Hematopoietic multipotent progenitor cell (in vitro differentiated cells): ENCODE measurements at regions not wholly inside any gene's neighbourhood (a gene's known extent, or its start where the extent isn't known, plus 50 kb on each side); places are given as distances from the start of the nearest gene placed in this dataset.

Source experiments
- DNase-seq, 3 donors: peaks; one replicate each; pipeline ENCODE4 v3.0.0-alpha.2; 2011 to 2015; ENCODE audit warnings: low read depth in 2 of 3, low spot score in 2 of 3

DNA sequence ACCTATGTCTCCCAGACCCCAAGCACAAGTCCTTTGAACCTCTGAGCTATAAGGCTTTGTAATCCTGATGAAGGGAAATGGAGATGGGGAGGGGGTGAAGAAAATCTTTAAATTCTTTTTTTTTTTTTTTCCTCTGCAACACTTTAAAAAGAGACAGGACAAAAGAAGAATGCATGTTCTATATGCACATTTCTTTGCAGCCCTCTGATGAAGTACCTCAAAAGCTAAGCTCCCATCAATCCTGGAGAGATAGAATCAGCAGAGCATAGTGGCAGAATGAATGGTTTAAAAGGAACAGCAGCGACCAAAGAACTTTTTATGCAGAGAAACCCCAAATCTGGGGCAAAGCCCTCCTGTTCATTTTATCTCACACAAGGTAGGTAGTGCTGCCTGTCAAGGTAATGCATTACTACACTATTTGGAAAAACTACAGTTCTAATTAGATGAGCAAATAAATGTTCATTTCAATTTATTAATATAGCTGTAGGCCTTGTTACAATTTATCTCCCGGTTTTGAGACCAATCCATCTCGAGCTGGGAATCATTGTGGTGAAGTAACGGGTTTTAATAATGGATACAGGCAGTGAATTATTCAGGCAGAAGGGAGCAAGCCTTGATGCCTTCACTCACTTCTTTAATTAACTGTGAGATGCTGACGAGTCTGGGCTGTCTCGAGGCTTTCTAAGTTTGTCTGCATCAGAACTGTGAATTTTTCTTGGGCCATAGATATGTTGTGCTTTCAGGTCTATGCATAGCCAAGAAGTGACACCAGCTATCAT lies 173.5 kb upstream of the ZNF608 start:
- no peak for DNase-seq

DNA sequence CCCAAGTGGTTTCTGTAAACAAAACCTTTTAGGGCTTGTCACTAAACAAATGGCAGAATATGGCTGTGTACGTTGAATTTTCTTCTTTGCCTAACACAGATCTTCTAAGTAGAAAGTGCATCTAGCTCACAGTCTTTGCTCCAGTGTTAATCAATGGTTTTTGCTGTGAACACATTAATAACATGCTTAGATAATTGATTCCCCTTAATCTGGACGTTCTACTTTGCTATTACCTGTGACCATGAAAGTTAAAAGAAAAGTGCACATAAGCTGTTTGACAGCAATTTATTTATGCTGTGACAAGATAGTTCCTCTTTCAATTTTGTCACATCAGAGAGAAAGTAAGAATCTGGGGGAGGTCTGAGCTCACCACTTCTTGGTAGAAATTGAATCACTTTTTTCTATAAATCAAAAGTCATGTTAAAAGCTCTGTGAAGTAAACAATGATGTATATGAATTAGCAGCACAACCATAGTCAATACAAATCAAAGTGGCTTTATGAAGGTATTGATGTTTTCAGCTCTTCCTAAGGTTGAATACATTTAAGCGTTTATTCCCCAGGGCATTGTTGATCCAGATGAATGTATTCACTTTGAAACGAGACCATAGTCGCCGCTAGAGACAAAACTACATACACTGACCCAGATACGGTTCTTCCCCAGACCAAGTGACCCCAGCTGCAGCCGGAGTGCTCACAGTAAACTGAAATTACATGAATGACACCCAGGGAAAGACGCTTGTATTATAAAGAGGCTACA lies 174.6 kb upstream of the ZNF608 start:
- no peak for DNase-seq

DNA sequence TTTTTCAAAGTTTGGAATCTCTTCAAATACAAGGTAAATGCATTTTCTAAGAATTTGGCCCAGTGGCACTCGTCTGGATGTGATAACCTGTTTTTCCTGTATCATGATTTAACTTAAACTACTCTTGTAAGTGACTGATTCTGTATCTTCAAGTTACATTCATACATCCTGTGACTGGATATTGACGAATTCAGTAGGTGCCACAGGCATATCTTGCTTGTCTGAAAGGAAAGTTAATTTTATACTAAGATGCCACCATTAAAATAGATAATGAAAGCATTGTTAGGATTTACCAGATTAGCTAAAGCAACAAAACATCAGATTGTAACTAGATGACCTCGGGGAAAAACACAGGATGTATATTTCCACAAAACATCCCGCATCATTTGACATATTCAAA lies 175.3 kb upstream of the ZNF608 start:
- no peak for DNase-seq

DNA sequence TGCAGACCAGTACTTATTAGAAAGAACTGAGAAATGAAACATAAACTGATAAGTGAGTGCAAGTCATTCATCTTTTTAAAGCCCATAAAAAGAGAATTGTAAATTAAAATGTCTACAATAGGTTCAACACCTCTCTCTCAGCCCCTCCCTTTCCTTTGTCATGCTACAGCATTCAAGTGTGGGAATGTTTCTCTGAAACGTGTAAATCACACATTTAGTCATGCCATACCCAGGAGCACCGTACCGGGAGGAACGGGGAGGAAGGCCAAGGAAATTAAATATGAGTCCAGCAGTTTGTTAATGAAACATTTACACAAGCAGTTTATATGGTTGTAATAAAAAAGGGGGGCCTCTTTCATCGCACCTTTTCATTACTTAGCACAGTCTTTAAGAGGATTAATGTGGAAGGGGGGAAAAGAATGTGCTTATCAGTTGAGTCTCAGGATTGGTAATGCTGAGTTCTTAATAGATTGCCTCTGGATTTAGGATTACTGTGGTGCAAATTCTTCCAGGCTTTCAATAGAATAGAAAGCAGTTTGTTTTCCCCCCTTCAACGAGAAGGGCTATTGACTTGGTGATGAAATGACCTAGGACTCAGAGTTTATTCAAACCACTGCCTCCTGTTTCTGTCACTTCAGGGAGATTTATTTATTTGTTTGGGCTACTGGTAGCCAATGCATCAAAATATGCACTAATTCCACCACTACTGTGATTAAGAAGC lies 176.0 kb upstream of the ZNF608 start:
- DNase-seq, result no peak

DNA sequence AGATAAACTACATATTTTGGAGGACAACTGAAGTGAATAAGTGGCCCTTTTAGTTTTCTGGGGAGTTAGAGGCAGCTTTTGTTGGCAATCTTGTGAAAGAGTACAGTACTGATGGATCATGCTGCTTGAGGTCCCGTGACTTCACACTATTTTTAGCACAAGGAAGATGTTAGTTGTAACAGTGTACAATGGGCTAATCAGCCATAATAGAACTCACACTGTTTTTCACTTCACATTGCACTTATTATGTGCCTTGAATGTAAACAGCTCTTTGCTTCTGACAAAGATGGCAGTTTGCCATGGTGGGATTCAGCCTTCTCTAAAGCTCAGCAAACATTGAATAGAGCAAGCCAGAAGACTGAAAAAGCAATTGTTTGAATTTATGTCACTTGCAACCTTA lies 176.7 kb upstream of the ZNF608 start:
- no peak for DNase-seq

DNA sequence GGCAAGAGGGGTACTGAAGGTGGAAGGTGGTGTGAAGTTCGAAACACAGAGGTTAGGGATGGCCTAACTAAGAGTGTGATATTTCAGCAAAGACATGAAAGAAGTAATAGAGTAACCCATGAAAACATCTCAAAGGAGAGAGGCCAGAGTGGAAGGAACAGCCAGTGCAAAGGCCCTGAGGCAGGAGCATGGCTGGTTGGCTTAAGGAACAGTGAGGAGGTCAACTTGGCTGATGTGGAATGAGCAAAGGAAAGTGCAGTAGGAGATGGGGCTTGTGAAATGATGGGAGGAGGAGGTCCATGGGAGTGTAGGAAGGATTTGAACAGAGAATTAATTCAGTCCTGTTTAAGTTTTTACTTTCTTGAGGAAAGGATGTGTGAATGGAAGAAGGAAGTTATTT lies 178.3 kb upstream of the ZNF608 start:
- no peak for DNase-seq

DNA sequence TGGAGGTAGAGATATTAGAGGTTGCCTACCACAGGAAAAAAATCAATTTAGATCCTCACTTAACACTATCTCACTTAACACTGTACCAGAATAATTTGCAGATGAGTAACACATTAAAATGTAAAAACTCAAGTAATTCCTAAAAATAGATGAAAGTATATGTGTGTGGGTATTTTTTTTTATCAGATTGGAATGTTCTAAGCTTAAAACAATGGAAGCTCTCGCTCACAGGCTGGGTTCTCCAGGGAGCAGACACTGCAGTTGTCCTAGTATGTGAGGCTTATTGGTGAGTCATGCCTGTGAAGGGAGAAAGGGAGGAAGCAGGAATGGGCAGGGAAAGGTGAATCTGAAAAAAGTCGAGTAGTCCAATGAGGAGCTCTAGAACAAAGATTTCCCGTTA lies 181.3 kb upstream of the ZNF608 start:
- no peak for DNase-seq

DNA sequence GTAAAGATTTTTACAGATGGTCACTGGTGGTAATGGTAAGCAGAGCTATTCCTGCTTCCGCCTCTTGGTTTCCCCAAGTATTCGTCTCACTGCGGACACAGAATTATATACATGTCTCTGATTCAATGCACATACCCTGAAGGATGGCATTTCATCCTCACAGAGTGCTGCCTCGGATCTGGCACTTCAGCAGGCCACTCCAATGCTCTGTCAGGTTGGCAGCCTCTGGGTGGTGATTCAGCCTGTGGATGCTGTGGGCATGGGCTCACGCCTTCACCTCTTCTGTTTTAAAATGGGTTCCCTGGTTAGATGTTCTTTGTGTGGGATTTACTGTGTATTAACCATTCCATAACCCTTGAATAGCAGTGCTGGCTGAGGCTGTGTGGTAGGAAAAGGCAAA lies 182.6 kb upstream of the ZNF608 start:
- DNase-seq, result no peak

DNA sequence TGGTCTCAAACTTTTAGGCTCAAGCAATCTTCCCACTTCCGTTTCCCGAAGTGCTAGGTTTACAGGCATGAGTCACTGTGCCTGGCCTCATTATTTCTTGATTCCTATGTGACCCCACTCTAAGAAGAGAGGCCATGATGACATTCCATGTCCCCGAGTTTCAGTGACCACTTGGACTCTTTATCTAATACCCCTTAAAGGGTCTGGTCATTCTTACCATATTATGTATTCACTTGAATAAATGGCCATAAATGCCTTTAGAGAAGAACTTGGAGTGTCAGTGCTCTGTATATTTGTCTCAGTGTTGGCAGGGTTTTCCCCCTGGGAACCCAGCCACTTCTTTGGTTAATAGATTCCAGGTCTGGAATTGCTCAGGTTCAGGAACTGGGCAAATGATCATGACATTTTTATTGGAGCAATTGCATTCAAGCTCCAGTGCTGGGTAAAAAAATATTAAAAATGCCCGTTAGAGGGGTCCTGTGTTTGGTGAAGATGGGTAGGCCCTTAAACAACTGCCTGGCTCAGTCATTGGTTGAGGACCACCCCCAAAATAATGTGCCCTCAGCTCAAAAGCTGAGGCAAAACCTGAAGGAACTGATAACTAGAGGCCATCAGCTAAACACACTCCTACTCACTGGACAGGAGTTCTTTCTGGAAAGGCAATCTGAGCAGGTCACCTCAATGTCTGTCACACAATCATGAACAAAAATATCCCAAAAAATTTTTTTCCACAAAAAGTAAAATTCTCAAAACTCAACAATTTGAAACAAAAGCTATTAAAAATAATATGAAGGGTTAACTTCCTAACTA lies 186.6 kb upstream of the ZNF608 start:
- DNase-seq, result no peak

DNA sequence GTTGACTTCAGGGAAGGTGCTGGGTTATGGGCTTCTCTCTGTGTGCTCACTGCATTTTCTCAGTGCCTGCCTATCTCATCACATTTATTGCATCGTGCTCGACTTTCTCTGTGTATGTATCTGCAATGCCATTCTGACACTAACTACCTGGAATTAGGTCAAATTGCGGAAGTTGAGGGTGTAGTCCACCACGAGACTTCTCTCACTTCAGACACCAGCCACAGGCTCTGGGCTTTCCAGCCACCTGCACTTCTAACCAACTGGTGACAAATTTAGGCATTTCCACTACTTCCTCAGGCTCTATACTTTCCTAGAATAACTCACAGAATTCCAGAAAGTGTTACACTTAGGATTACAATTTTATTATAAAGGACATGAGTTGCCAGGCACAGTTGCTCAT lies 188.6 kb upstream of the ZNF608 start:
- peak in 2 of 3 donors; percentile 30 to 48 for DNase-seq

DNA sequence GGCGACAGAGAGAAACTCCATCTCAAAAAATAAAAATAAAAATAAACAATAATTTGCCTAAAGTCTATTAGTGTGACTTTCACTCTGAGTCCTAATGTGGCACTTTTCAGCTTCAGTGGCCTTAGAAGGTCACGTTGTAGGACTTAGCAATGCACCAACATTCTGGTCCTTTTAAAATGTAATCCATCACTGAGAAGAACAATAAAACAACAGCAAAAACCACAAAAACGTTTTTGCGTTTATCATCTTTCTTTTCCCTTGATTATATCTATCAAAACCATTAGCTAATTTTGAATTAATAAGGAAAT lies 190.1 kb upstream of the ZNF608 start:
- DNase-seq, result no peak

DNA sequence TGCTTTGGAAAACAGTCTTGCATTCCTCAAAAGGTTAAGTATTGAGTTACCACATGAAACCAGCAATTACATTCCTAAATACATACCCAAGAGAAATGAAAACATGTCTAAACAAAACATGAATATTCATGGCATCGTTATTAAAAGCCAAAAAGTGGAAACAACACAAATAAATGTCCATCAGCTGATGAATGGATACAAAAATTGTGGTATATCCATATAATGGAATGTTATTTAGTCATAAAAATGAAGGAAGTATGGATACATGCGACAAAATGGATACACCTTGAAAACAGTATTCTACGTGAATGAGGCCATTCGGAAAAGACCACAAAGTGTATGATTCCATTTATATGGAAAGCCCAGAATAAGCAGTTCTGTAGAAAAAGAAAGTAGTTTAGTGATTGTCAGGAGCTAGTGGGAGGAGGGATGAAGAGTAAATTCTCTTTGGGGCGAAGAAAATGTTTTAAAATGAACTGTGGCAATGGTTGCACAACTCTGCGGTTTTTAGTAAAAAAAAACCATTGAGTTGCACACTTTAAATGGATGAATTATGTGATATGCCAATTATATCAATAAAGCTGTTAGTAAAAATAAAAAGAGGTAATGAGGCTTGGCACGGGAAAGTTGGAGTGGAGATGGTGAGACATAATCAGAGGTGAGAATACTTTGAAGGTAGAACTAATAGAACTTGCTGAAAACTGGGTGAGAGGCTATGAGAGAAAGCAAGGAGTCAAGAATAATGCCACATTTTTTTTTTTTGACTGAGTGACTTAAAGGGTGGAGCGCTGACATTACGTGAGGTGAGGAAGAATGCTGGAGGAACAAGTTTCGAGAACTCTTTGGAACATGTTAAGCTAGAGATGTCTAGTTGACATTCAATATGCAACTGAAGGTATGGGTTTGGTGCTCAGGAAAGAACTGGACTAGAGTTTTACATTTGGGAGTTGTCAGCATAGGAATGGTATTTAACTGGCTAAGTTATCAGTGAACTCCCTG lies 194.9 kb upstream of the ZNF608 start:
- DNase-seq, result no peak

DNA sequence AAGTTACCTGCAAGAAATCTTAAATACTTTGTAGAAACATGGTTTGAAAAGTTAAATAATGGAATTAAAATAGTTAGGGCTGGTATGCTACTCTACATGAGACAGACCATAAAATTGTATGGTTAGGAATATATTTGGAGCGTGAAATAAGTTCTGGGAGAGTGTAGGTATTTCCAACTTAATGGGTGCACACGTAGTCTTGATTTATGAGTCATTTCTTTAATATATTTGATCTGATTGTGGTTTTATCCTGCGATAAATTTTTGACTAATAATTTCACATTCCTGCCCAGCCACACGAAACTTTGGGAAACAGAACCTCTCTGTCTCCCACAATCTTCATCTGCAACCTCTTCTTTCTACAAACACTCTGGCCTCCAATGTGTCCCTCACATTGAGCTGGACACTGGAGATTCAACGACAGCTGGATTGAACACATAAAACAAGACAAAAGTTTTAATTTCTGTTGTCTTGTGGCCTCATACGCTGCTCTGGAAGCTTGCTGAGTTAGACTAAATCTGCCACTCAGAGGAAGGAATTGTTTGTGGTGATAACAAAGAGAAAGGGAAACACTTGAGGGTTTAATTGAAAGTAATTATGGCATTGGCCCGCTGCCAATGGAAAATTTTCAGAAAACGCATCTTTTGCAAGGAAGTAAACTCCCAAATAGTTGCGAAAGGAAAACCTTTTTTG lies 201.8 kb upstream of the ZNF608 start:
- DNase-seq, result peak in 2 of 3 donors; percentile 42 to 71

DNA sequence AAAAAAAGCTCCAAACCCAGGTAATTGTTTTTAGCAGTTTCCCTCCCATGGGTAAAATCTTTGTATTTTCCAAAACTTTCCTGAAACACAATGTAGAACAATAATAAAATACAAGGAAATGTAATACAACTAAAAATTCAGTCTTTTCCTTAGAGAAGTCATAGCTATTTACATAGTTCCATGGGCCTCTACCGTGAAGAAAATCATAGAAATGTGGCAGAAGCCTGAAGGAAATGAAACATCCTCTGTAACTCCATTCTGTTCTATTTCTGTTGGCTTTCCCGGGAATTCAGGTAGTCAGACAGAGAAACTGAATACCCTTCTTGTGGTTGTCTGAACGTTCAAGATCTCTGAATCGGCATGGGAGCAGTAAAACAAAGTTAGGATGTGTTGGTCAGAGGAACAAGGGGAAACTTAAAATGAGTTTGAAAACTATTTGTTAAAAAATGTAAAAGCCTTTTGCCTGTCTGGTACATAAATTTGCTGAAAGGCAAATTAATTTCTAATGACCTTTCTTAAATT lies 202.4 kb upstream of the ZNF608 start:
- DNase-seq, result no peak

DNA sequence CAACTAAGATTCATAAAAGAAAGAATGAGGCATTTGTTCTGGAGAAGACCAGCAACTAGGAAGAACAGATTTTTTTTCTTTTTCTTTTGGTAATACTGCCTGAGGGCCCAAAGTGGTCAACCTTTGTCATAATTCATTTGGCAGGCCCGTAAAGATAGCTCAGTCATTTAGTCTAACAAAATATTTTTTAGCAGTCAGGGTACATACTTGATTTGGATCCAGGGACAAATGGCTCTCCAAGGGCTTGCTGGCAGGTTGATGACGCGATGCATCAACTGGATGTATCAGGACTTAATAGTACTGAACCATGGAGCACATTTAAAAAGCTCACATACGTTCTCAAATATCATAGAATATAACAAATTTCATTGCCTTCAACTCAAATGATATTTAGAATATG lies 203.4 kb upstream of the ZNF608 start:
- no peak for DNase-seq

DNA sequence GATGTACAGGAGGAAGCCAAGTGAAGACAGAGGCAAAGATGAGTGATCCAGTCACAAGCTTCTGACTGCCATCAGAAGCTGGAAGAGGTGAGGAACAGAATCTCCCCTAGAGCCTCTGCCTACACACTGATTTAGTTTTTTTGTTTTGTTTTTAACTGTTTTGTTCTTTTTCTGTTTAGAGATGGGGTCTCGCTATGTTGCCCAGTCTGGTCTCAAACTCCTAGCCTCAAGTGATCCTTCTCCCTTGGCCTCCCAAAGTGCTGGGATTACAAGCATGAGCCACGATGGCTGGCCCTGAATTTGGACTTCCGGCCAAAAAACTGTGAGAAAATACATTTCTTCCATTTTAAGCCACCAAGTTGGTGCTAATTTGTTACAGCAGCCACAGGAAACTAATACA lies 204.7 kb upstream of the ZNF608 start:
- DNase-seq, result no peak

DNA sequence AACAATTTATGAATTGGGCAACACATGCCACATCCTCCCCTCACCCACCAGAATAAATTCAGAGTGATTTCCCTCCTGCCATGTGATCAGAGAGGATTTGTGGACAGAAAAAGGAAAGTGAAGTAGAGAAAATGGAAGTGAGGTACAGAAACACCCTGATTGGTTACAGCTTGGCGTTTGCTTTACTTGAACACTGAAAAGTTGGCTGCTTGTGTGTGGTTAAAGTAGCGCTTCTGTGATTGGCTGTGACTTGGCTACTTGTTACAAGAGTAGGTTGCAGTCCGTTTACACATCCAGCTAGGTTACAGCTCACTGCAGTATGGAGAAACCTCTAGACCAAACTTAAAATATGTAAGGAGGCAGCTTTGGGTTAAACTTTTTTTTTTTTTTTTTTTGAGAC lies 205.2 kb upstream of the ZNF608 start:
- DNase-seq, result no peak

DNA sequence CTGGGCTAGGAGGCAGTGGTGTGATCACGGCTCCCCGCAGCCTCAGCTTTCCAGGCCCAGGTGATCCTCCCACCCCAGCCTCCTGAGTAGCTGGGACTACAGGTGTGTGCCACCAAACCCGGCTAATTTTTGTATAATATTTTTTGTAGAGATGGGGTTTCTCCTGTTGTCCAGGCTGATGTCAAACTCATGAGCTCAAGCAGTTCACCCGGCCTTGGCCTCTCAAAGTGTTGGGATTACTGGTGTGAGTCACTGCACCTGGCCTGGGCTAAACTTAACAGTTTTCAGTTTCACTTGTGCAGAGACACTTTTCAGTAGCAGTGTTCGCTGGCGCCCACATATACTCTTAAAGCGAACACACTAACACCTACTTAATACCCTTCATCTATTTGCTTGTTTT lies 205.6 kb upstream of the ZNF608 start:
- DNase-seq, result peak in 1 of 3 donors; percentile 21

DNA sequence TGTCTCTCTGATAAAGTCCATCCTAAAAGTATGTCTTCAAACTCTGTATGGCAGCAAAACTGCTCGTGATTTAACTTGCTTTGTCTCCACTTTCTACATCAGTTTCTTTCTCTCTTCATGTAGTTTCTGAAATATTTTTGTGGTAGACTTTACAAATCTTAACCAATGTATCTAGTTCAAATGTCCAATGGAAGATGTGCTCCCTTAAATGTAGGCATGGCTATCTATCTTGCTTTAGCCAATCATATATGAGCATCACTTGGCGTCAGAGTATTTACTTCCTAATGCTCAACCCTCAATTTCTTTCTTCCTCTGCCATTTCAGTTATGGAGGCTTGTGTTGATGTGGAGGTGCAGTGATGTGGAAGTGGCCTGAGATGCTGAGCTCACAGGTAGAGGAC lies 206.1 kb upstream of the ZNF608 start:
- DNase-seq, result no peak
